GM18861 (cell line): ENCODE measurements at regions not wholly inside any gene's neighbourhood (a gene's known extent, or its start where the extent isn't known, plus 50 kb on each side); places are given as distances from the start of the nearest gene placed in this dataset.
"Not testable (repeated sequence)": the region's sequence is repeated elsewhere in the genome, so short reads cannot be mapped to it uniquely, and the experiment has no call there.

Experiments
- ATAC-seq: cut with Tn5 transposase; IDR thresholded peaks from one replicate; pipeline ENCODE4 v1.9.1; 2021; ENCODE audit not compliant: unreplicated experiment

GRCh38 chr11:13782390-13783075 lies 114.1 kb downstream of the FAR1 start:
- no peak for ATAC-seq

- no peak for ATAC-seq
These were observed 116.0 kb downstream of the FAR1 start for GRCh38 chr11:13784441-13784840.

GRCh38 chr11:13784855-13785254 lies 116.4 kb downstream of the FAR1 start:
- no peak for ATAC-seq

- no peak for ATAC-seq
These were observed 118.2 kb downstream of the FAR1 start for GRCh38 chr11:13786688-13787087.

GRCh38 chr11:13797616-13798015 lies 129.1 kb downstream of the FAR1 start:
- ATAC-seq: not testable (repeated sequence)

- ATAC-seq: no peak
These were observed 132.4 kb downstream of the FAR1 start for GRCh38 chr11:13800901-13801300.

GRCh38 chr11:13818325-13818724 lies 144.2 kb upstream of the SPON1 start:
- ATAC-seq: no peak

- ATAC-seq: no peak
These were observed 135.8 kb upstream of the SPON1 start for GRCh38 chr11:13826505-13827278.

GRCh38 chr11:13831696-13832095 lies 130.8 kb upstream of the SPON1 start:
- no peak for ATAC-seq

GRCh38 chr11:13834463-13834862 lies 128.1 kb upstream of the SPON1 start:
- no peak for ATAC-seq

GRCh38 chr11:13836666-13837065 lies 125.9 kb upstream of the SPON1 start:
- no peak for ATAC-seq

GRCh38 chr11:13837286-13837685 lies 125.2 kb upstream of the SPON1 start:
- no peak for ATAC-seq

- no peak for ATAC-seq
These were observed 121.1 kb upstream of the SPON1 start for GRCh38 chr11:13841393-13841792.

GRCh38 chr11:13848031-13848430 lies 114.5 kb upstream of the SPON1 start:
- no peak for ATAC-seq

- no peak for ATAC-seq
These were observed 112.1 kb upstream of the SPON1 start for GRCh38 chr11:13850231-13851005.

GRCh38 chr11:13851691-13852090 lies 110.8 kb upstream of the SPON1 start:
- no peak for ATAC-seq

GRCh38 chr11:13852481-13852880 lies 110.0 kb upstream of the SPON1 start:
- ATAC-seq: no peak

GRCh38 chr11:13857828-13858227 lies 104.7 kb upstream of the SPON1 start:
- ATAC-seq: no peak

- no peak for ATAC-seq
These were observed 102.6 kb upstream of the SPON1 start for GRCh38 chr11:13859892-13860291.

GRCh38 chr11:13861411-13861810 lies 101.1 kb upstream of the SPON1 start:
- ATAC-seq: no peak

- ATAC-seq: no peak
These were observed 99.6 kb upstream of the SPON1 start for GRCh38 chr11:13862845-13863392.
